COLO668 (cell line): ENCODE measurements at regions not wholly inside any gene's neighbourhood (a gene's known extent, or its start where the extent isn't known, plus 50 kb on each side); places are given as distances from the start of the nearest gene placed in this dataset.

ENCODE experiments used
- DNase-seq: peaks from one replicate; lab custom pipeline; 2025; ENCODE audit not compliant: unreplicated experiment; lab: John Stamatoyannopoulos, UW

- no peak for DNase-seq
These were observed 174.1 kb upstream of the UBE2E2 start for GRCh38 chr3:23029001-23029400.

DNA sequence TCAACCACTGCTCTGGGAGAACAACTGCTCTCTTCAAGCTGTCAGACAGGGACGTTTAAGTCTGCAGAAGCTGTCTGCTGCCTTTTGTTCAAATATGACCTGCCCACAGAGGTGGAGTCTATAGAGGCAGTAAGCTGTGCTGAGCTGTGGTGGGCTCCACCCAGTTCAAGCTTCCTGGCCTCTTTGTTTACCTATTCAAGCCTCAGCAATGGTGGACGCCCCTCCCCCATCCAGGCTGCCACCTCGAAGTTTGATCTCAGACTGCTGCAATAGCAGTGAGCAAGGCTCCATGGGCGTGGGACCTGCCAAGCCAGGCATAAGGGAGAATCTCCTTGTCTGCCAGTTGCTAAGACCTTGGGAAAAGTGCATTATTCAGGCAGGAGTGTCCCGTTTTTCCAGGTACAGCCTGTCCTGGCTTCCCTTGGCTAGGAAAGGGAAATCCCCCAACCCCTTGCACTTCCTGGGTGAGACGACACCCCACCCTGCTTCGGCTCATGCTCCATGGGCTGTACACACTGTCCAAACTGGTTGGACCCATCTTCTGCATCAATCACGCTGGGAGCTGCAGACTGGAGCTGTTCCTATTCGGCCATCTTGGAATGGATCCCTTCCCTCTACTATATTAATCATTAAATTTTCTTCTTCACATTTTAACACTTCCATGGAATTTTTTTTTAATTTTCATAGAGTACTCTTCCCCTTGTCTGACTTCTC, 167.0 kb upstream of the UBE2E2 start:
- DNase-seq = no peak

DNA sequence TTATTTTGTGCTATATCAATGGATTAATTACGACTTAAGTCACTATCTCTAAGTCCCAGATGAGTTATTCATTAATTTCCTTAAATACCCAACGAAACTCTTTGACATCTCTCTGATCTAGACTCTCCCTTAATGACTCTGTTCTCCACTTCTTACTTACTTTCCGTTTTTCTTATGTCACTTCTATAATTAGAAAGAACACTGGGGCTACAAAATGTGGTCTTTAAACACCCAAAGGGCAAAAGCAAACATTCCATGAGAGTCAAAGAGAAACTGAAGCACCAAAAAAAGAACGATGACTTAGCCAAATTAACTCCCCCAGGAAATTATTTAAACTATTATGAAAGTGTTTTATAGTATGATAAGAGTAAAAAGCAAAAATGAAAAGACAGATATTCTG, 166.4 kb upstream of the UBE2E2 start:
- no peak for DNase-seq

DNA sequence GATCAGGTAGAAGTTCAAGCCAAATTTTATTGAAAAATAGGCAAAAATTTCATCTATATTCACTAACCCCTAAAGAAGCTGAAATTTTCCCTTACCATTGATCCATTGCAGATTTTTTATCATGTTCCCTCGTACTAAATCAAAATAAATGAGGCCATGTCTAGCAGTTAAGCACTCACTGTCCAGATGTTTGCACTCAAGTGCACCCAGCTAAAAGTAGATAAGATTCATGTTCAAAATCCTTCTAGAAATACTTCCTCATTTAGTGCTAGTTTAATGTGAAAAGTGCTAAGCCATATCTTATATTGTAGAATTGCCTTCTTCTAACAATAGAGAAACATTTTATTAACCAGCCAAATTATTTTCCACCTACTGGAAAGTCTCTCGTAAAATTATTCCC, 164.7 kb upstream of the UBE2E2 start:
- no peak for DNase-seq

GRCh38 chr3:23041918-23042696, 161.0 kb upstream of the UBE2E2 start:
- DNase-seq = no peak

GRCh38 chr3:23044463-23044862, 158.7 kb upstream of the UBE2E2 start:
- no peak for DNase-seq

DNA sequence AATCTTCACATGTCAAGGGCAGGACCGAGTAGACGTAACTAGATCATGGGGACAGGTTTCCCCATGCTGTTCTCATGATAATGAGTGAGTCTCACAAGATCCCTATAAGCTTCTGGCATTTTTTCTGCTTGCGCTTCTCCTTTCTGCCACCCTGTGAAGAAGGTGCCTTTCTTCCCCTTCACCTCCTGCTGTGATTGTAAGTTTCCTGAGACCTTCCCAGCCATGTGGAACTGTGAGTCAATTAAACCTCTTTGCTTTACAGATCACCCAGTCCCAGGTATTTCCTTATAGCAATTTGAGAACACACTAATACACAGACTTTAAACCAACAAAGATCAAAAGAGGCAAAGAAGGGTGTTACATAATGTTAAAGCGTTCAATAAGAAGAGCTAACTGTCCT, 156.6 kb upstream of the UBE2E2 start:
- DNase-seq = no peak

GRCh38 chr3:23051240-23052140, 151.6 kb upstream of the UBE2E2 start:
- DNase-seq = no peak

DNA sequence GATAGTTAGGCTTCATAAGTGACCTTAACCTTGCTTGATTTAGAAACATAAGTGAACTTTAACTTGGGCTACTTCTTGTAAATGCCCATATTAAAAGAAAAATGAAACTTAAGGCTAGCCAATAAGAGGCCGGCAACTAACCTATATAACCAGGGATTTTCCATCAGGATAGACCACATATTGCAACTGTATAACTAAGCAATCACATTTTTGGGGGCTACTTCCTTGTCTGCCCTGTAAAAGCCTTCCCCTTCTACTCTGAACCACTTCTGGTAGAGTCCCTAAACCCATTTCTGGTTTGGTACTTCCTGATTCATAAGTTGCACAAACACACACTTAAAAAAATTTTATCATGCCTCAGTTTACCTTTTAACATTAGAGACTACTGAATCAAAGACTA, 150.9 kb upstream of the UBE2E2 start:
- no peak for DNase-seq

DNA sequence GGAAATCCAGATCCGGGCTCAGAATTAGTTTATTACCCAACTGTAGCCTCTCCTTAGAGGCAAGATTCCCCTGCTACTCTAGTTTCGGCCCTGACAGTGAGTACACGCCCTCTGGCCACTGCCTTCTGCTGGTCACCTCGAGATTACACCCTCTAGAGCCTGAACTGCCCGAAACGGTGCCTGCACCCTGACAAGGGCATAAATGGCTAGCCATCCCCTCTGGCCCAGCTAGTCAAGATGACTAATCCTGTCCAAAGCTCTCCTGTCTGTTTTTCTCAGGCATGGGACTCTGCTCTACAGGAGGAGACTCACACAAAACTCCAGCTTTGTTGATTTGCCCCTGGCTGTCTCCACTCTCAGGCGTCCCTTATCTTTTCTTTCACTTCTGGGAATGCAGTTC, 150.5 kb upstream of the UBE2E2 start:
- no peak for DNase-seq

- no peak for DNase-seq
These were observed 147.3 kb upstream of the UBE2E2 start for GRCh38 chr3:23055733-23056376.

DNA sequence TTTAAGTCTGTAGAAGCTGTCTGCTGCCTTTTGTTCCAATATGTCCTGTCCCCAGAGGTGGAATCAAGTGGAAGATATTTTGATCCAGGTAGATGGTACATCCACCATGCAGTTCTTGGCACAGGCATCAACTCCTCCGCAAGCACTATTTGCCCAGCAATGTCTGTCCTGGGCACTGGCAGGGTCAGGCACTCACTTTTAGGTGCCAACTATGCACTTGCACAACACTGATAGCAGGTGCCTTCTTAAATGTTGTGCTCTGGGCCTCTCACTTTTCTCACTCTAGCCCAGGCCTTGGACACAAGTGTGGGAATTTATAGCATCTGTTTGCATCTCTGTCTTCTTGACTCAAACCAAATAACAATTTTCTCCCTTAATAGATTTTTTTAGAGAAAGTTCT, 140.5 kb upstream of the UBE2E2 start:
- no peak for DNase-seq

- DNase-seq = no peak
These were observed 140.1 kb upstream of the UBE2E2 start for GRCh38 chr3:23062982-23063381.

DNA sequence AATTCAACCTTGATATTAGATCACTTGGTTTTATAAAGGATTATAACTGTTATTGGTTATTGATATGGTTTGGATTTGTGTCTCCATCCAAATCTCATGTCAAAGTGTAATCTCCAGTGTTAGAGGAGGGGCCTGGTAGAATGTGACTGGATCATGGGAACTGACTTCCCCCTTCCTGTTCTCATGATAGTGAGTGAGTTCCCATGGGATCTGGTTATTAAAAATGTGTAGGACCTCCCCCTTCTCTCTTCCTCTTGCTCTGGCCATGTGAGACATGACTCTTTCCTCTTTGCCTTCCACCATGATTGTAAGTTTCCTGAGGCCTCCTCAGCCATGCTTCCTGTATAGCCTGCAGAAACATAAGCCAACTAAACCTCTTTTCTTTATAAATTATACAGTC, 136.0 kb upstream of the UBE2E2 start:
- DNase-seq = no peak

DNA sequence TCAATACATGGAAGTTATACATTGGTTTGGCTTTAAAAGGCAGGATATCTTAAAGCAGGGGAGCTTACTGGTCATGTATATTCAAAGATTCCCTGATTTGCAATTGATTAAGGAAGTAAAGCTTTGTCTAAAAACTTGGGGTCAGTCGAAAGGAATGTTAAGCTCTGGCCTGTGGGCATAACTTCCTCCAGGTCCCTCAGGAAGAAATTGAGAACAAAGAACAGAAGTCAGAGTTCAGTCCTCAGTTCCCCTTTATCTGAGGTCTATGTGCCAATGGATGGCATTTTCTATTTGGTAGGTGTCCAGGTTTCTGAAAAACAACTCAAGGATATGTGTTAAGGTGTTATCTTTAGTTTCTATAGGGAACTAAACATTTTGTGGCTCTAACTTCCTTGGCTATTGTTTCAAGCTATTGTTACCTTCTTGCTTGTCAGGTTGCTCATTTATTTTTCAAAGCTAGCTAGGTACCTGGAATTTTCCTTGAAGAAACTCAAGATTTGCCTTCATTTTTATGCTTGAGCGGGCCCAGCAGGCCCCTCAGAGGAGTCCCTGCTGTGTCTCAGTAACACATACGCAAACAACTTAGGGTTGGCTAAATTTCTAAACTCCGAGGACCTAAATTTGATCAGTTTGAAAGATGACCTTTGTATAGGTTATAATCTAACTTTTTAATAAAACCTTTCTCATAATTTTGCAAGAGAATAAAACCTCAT, 135.0 kb upstream of the UBE2E2 start:
- no peak for DNase-seq

- no peak for DNase-seq
These were observed 131.8 kb upstream of the UBE2E2 start for GRCh38 chr3:23071296-23071695.

DNA sequence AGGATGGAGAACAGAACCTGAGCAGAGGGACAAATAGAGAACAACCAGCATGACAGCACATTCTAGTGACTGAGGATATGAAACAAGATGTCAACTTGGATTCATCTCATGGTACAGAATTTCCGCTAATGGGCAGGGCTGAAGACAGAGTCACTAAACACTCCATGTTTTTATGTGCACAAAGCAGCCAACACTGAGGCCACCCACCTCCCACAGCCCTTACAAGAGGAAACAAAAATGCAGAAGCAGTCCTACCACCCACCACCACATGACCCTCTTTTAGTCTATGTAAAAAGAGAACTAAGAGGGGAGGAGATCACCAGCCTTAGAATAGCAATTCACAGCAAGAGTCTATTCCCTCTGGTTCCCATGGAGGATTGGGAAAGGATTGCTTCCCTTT, 131.4 kb upstream of the UBE2E2 start:
- no peak for DNase-seq

GRCh38 chr3:23072693-23073092, 130.4 kb upstream of the UBE2E2 start:
- DNase-seq = no peak

DNA sequence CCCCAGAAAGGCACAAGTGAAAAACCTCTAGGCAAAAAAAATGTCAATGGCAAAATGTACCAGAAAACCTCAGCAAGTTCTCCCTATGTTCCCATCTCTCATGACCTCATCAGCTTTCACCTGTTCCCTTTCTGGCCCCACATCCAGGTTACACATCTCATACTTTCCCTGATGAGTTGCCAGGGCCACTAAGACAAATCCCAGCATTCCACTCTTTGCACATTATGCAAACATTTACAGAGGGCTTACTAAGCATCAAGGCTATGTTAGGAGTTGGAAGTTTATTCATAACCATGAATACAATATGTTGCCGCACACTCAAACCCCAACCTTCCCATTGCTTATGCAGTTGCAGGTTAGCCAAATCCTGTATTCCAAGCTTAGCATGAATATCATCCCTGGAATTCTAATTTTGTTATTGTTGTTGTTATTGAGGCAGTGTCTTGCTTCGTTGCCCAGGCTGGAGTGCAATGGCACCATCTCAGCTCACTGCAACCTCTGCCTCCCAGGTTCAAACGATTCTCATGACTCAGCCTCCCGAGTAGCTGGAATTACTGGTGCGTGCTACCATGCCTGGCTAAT, 129.3 kb upstream of the UBE2E2 start:
- no peak for DNase-seq

GRCh38 chr3:23075496-23075895, 127.6 kb upstream of the UBE2E2 start:
- DNase-seq = no peak
